ENCODE measurements at regions not wholly inside any gene's neighbourhood (a gene's known extent, or its start where the extent isn't known, plus 50 kb on each side); places are given as distances from the start of the nearest gene placed in this dataset.
"Not testable (repeated sequence)": the region's sequence is repeated elsewhere in the genome, so short reads cannot be mapped to it uniquely, and the experiment has no call there.

DNA sequence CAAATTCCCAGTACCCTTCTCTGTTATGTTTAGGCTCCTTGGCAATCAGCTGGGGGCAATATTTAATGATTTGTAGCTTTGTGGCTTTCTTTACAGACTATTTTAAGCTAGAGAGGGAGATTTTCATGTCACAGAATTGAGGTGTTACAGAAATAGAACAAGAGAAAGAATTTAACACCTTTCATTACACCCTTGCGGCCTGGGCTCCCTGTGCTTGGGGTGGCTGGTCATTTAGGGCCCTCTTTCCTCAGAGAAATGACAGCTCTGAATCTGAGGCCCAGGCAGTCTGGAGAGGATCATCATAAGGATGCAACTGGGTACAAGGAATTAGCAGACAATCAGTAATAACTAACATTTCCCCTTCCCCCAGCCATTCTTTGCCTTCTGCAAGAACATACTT is 104.5 kb upstream of the INTU start:
- peak in 1 of 3 donors; percentile 14 for DNase-seq

- not testable (repeated sequence) for DNase-seq
Observed at GRCh38 chr4:127529879-127530278, 102.9 kb upstream of the INTU start.

- DNase-seq = peak; percentile 85 to 96 (median 92)
Observed at GRCh38 chr4:127533028-127533700, 99.6 kb upstream of the INTU start.

- DNase-seq = peak in 1 of 3 donors; percentile 39
Observed at GRCh38 chr4:127534041-127534825, 98.5 kb upstream of the INTU start.

- peak in 1 of 3 donors; percentile 52 for DNase-seq
Observed at GRCh38 chr4:127538016-127538415, 94.7 kb upstream of the INTU start.

DNA sequence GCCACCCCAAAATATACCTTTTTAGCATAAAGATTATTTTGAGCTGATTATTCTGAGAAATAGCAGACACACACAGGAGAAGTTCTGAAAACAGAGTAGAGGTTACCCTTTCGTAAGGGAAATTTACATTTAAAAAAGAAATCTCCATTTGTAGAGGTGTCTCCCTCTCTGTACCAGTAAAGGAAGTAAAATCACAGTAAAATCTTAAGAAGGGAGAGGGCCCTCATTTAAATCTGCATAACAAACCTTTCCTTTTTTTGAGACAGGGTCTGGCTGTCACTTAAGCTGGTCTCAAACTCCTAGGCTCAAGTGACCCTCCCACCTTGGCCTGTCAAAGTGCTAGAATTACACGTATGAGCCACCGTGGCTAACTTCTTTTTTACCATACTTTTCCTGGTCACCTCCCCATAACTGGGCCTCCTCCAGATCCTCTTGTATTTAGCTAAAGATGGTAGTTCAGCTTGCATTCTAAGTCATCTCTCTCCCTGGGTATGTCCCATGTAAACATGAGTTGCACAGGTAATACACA is 92.2 kb upstream of the INTU start:
- no peak for DNase-seq

GRCh38 chr4:127545271-127545670 is 87.5 kb upstream of the INTU start:
- DNase-seq = no peak

GRCh38 chr4:127548990-127549925 is 83.5 kb upstream of the INTU start:
- DNase-seq = peak in 2 of 3 donors; percentile 23 to 67

GRCh38 chr4:127555106-127555505 is 77.7 kb upstream of the INTU start:
- DNase-seq = no peak

GRCh38 chr4:127558088-127558487 is 74.7 kb upstream of the INTU start:
- DNase-seq = no peak

DNA sequence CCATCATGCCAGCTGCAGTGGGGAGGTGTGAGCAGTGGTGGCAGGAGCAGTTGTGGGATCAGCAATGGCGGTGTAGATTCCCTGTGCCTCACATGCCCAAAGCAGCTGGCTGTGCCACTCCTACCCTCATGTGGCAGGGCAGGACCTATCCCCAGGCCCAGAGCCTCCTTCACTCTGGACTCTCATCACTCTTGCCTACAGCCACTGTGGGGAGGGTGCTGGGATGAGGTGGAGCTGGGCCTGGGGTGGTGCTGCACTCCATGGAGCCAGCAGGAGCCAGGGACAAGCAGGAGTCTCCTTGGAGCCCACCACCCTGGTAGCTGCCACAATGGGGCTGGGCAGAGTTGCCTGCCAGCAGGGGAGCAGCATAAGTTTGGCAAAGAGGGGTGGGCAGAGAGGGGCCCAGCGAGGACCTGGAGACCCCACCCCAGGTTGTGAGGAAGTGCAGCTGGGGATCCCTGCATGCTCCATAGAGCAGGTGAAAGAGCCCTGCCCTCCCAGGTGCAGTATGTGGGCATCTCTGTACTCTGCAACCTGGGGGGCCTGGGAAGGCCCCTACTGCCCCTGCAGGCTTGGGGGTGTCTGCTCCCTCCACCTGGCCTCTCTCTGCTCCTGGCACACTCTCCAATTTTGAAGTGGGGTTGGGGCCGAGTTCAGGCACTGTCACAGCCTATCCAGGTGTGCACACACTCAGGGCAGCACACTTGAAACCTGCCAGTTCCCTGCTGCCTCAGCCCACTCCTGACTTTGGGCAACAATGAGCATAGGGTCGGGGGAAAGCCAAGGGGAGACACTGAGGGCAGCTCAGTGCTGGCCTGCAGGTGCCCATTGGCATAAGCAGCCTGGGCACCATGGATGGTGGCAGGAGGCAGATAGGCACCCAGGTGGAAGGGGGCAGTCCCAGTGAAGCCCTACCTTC is 74.0 kb upstream of the INTU start:
- DNase-seq = no peak

- DNase-seq = no peak
Observed at GRCh38 chr4:127559981-127560380, 72.8 kb upstream of the INTU start.

DNA sequence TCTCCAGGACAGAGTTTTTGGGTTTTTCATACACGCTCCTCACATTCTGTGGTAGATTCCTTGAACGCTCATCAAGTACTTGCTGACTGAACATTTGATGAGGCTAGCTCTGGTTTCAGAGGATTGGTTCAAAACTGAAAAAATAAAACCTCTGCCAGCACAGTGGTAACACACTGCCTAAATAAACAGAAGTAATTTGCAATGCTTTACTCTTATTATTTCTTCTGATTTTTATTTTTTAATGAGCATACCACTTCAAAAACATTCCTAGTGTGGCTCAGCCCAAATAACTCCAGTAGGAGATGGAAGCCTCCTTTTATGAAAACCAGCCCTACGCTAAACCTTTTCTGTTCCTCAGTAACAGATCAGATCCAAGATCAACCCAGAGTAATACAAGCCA is 72.0 kb upstream of the INTU start:
- no peak for DNase-seq

- no peak for DNase-seq
Observed at GRCh38 chr4:127574643-127575042, 58.1 kb upstream of the INTU start.

GRCh38 chr4:127575888-127576287 is 56.9 kb upstream of the INTU start:
- DNase-seq = peak; percentile 6 to 62 (median 16)

GRCh38 chr4:127578491-127578890 is 54.3 kb upstream of the INTU start:
- peak in 2 of 3 donors; percentile 15 to 39 for DNase-seq

- DNase-seq = no peak
Observed at GRCh38 chr4:127578967-127579366, 53.8 kb upstream of the INTU start.

DNA sequence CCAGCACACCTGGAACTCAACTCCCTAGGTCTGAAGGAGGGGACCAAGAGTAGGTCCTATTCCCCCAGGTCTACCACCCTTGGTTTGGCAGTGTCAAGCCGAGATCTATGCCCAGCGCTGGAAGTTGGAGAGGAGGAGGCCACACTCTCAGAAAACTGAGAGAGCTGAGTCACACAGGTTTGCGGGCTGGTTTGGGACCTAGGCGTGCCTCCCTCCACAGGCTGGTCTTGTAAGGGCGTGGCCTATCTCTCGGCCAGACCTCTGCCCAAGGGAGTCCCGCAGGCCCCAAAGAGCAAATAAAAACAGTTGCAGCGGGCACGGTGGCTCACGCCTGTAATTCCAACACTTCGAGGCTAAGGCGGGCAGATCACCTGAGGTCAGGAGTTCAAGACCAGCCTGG is 52.9 kb upstream of the INTU start:
- no peak for DNase-seq

GRCh38 chr4:127580300-127580699 is 52.5 kb upstream of the INTU start:
- DNase-seq = no peak

- DNase-seq = no peak
Observed at GRCh38 chr4:127580891-127581290, 51.9 kb upstream of the INTU start.

All from muscle of back (tissue), 3 donors.